ENCODE measurements at regions not wholly inside any gene's neighbourhood (a gene's known extent, or its start where the extent isn't known, plus 50 kb on each side); places are given as distances from the start of the nearest gene placed in this dataset.

- no peak for FAIRE-seq
Measured at GRCh38 chr3:16090024-16090423, 84.5 kb upstream of the GALNT15 start.

GRCh38 chr3:16090706-16091105, 83.8 kb upstream of the GALNT15 start:
- no peak for FAIRE-seq
- no peak for DNase-seq (ENCODE audit: extremely low spot score, insufficient read length, low read depth)

More at GRCh38 chr3:16090024-16090423, 84.5 kb upstream of the GALNT15 start:
- no peak for DNase-seq (ENCODE audit: extremely low spot score, insufficient read length, low read depth)

- no peak for DNase-seq (ENCODE audit: extremely low spot score, insufficient read length, low read depth)
- FAIRE-seq: no peak
Measured at GRCh38 chr3:16092923-16093322, 81.6 kb upstream of the GALNT15 start.

- DNase-seq (ENCODE audit: extremely low spot score, insufficient read length, low read depth) (no peak), FAIRE-seq (no peak)
Measured at GRCh38 chr3:16101295-16102186, 72.9 kb upstream of the GALNT15 start.

- FAIRE-seq: no peak
- no peak for DNase-seq (ENCODE audit: extremely low spot score, insufficient read length, low read depth)
Measured at GRCh38 chr3:16102187-16102561, 72.3 kb upstream of the GALNT15 start.

GRCh38 chr3:16102905-16103364, 71.5 kb upstream of the GALNT15 start:
- FAIRE-seq (no peak), DNase-seq (ENCODE audit: extremely low spot score, insufficient read length, low read depth) (no peak)

GRCh38 chr3:16103472-16103871, 71.0 kb upstream of the GALNT15 start:
- DNase-seq (ENCODE audit: extremely low spot score, insufficient read length, low read depth): no peak
- FAIRE-seq: no peak

GRCh38 chr3:16104156-16104555, 70.3 kb upstream of the GALNT15 start:
- DNase-seq (ENCODE audit: extremely low spot score, insufficient read length, low read depth): no peak
- FAIRE-seq: no peak

GRCh38 chr3:16106050-16106449, 68.4 kb upstream of the GALNT15 start:
- FAIRE-seq: no peak
- DNase-seq (ENCODE audit: extremely low spot score, insufficient read length, low read depth): no peak

GRCh38 chr3:16108424-16108823, 66.1 kb upstream of the GALNT15 start:
- DNase-seq (ENCODE audit: extremely low spot score, insufficient read length, low read depth) (no peak), FAIRE-seq (no peak)

- DNase-seq (ENCODE audit: extremely low spot score, insufficient read length, low read depth) (no peak), FAIRE-seq (no peak)
Measured at GRCh38 chr3:16109929-16110328, 64.6 kb upstream of the GALNT15 start.

- no peak for DNase-seq (ENCODE audit: extremely low spot score, insufficient read length, low read depth)
- no peak for FAIRE-seq
Measured at GRCh38 chr3:16112910-16113504, 61.5 kb upstream of the GALNT15 start.

GRCh38 chr3:16113704-16114103, 60.8 kb upstream of the GALNT15 start:
- DNase-seq (ENCODE audit: extremely low spot score, insufficient read length, low read depth): no peak
- FAIRE-seq: no peak

- FAIRE-seq (no peak), DNase-seq (ENCODE audit: extremely low spot score, insufficient read length, low read depth) (no peak)
Measured at GRCh38 chr3:16114429-16114828, 60.1 kb upstream of the GALNT15 start.

GRCh38 chr3:16114930-16115329, 59.5 kb upstream of the GALNT15 start:
- no peak for DNase-seq (ENCODE audit: extremely low spot score, insufficient read length, low read depth)
- no peak for FAIRE-seq

GRCh38 chr3:16118396-16118795, 56.1 kb upstream of the GALNT15 start:
- FAIRE-seq (no peak), DNase-seq (ENCODE audit: extremely low spot score, insufficient read length, low read depth) (no peak)

GRCh38 chr3:16119887-16120286, 54.6 kb upstream of the GALNT15 start:
- no peak for FAIRE-seq
- no peak for DNase-seq (ENCODE audit: extremely low spot score, insufficient read length, low read depth)

- FAIRE-seq: no peak
Measured at GRCh38 chr3:16121391-16121790, 53.1 kb upstream of the GALNT15 start.

GRCh38 chr3:16122155-16122554, 52.3 kb upstream of the GALNT15 start:
- no peak for FAIRE-seq
- no peak for DNase-seq (ENCODE audit: extremely low spot score, insufficient read length, low read depth)

More at GRCh38 chr3:16121391-16121790, 53.1 kb upstream of the GALNT15 start:
- no peak for DNase-seq (ENCODE audit: extremely low spot score, insufficient read length, low read depth)

- FAIRE-seq (no peak), DNase-seq (ENCODE audit: extremely low spot score, insufficient read length, low read depth) (no peak)
Measured at GRCh38 chr3:16122661-16123060, 51.8 kb upstream of the GALNT15 start.

GRCh38 chr3:16124636-16125035, 49.8 kb upstream of the GALNT15 start:
- no peak for FAIRE-seq
- no peak for DNase-seq (ENCODE audit: extremely low spot score, insufficient read length, low read depth)
